ENCODE measurements at regions not wholly inside any gene's neighbourhood (a gene's known extent, or its start where the extent isn't known, plus 50 kb on each side); places are given as distances from the start of the nearest gene placed in this dataset.
"Not testable (repeated sequence)": the region's sequence is repeated elsewhere in the genome, so short reads cannot be mapped to it uniquely, and the experiment has no call there.

DNA sequence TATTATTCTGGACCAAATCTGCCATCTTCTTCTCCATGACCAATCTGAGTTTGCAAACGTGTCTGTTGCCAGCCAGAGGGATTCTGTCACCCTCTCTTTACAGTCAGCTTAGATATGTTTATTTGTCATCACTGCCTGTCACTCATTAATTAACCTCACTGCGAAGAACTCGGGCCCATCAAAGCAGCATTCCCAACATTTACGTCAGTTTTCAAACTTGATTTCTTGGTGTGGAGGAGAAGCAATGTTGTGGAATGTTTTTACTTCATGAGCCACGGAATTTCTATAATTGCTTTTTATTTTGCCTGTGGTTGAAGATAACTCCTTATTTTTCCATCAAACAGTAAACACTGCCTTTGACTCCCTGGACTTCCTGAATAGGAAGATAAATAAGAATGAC is 91.8 kb upstream of the CNKSR3 start:
- DNase-seq, result no peak

DNA sequence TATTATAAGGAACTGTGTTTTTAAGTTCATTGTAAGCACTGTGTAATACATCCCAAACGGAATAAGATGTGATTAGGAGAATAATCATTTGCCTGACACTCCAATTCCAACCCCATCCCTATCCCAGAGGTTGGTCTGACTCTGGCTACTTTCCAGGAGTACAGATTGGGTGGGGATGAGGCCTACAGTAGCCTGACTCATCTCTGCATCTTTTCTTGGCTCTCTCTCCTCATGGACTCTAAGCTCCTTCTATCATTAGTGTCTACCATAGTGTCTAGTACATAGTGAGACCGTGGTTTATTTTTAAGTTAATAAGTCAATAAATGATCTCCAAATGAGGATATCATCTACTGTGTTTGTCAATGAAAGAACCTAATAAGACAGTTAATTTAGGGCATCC is 92.2 kb upstream of the CNKSR3 start:
- no peak for DNase-seq

DNA sequence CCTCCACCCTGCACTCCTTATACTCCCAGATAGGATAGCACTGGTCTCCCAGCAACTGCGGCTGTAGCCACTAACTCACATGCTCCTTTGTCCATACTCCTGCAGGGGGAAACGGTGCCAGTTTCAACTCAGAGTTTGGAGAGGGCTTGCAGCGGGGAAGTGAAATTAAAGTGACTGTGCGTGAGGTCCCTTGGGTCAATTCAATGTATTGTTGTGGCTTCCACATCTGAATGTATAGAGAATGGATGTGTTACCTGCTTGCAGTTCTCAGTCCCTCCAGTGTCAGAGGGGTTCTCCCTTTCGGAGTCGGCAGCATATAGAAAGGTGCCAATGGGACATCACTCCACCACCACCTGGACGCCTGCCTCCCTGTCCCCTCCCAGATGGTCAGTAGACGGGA is 93.6 kb upstream of the CNKSR3 start:
- peak; percentile 16 for DNase-seq

DNA sequence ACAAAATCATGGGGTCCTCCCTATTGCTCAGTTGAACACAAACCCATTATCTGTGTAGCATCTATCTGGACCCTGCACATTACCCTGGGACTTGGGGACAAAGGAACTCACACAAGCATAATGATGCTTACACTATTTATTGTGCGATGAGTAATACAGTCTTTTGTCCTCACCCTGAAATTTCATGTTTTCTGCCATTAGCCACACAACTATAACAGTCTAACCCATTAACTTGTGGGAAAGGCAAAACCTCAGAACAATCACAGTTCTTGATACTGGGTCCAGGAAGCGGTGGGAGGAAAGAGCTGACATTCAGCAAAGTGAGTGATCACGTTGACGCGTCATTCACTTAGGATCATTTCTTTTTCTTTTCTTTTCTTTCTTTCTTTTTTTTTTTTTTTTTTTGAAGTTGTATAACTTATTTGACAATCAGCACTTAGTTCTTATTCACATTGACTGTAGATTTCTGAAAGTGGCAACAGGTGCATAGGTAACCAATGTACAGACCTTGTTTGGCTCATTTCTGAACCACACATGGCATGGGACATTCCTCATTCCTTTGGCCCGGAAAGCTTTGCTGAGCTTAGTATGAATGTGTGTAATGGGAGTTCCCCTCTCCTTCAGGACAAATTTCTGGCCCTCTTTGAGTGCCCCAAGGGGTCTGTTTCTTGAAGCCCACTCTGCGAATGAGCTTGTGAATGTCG is 94.8 kb upstream of the CNKSR3 start:
- DNase-seq, result no peak

DNA sequence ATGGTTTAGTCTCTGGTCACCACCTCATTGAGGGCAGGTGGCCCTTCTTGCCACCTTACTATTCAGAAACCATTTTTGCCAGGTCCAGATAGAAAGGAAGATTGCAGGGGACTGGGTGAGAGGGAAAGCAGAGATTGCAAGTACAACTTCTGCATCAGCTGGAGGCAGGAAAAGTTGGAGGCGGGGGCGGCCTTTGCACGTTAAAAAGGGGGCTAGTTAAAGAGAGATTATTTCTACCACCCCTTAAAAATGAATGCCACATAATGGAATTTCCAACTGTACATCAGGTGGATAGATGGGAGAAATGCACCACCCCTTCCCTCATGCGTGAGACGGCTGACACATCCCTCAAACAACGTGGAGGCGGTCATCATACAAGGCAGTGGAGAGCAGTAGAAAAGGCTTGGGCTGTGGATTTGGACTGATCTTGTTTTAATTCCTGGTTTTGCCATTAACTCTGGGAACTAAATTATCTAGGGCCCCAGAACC is 95.4 kb upstream of the CNKSR3 start:
- DNase-seq, result no peak

DNA sequence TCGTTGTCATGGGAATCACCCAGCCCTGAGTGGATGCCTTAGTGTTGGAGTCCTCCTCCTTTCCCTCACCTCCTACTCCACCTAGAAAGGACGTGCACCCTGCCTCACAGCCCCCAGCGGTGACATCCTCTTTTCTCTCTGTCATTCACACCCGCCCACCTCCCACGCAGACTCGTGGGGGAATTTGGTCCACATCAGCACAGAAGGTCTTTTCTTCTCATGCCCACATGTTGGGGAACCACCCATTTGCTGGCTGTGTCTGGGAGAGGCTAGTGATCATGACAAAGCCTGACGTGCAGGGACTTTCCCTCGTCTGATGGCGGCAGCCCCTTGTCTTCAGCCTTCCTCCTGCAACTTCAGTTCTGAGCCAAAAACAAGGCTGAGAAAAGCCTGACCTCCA is 96.0 kb upstream of the CNKSR3 start:
- DNase-seq, result no peak

DNA sequence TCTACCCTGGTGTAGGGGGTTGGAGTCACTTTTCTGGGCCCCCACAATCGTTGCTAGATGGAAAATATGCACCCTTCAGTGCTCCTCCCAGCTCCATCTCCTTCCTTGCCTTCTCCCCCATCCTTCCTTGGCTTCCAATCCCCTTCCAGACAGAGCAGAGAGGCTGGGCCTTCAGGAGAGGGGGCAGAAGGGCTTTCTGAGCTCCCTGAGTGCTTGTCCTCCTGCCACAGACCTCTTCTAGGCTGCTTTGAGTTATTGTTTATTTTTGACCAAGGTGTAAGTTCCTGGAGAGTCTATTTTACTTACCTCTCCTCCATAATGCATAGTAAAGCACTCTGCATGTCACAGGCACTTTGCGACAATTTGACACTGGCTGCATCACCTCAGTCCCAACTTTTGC is 96.4 kb upstream of the CNKSR3 start:
- no peak for DNase-seq

DNA sequence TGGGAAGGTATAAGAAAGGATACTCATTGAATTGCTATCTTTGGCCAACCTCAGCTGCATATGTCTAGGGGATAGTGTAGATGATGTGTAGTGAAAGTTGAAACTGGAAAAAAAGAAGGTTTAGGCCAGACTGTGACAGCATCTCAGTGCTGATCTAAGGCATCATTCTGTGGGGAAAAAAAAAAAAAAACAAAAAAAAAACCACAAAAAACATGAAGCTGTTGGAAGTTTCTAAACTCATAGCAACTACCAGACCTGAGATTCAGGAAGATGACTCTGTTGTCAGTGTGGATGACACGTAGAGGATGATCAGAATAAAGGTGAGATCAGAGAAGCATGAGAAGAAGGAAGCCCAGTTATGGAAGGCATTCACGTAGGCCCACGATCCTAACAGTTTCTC is 100.8 kb upstream of the CNKSR3 start:
- no peak for DNase-seq

DNA sequence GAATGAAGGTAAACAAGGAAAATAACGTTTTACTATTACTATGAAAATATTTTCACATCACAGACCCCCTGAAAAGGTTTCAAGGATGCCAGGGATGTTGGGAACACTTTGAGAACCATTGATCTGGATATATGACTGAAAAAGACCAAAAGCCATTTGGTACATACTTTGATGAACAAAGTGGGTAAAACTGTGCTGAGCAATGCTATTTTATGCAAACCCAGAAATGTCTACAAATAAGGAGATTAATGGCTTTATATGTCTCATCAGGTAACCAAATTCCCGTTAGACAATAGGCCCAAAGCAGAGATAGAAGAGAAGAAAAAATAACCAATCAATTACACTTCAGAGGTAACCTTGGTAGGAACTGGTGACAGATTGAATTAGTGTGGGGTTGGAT is 101.4 kb upstream of the CNKSR3 start:
- no peak for DNase-seq

DNA sequence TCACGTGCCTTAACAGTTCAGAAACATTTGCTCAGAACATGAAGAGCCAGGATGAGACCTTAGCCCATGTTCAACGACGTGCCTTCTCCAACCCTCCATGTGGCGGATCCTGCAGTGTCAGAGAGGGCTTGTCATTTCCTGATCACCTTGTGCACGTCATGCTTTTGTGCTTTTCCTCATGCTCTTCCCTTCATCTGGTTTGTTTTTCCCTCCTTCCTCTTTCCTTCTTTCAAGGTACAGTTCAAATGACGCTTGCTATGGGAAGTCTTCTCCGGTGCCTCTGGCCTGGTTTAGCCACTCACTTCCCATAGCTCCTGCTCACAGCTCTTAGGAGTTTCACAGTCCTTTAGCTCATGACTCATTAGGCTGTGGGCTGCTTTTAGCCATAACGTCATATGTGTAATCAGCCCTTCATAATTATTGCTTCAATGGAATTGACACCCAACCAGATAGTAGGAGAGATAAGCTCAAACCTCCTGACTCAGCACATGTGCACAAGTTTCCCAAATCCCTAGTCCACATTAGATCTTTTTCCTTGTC is 102.7 kb upstream of the CNKSR3 start:
- no peak for DNase-seq

DNA sequence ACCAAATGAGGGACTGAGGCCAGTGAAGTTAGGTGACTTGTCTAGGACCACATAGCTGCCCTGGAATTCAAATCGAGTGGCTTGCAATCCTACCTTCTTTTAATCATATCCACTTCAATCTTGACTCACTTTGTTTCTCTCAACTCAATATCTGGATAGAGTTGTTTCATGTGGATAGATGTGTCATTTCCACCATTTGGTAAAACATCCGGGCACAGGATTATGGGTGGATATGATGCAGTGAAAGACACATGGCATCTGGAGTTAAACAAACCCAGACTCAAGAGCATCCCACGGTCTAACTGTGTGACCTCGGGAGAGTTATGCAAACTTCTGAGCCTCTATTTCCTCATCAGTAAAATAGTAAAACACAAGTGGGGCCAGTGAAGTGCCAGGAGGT is 103.6 kb upstream of the CNKSR3 start:
- no peak for DNase-seq

DNA sequence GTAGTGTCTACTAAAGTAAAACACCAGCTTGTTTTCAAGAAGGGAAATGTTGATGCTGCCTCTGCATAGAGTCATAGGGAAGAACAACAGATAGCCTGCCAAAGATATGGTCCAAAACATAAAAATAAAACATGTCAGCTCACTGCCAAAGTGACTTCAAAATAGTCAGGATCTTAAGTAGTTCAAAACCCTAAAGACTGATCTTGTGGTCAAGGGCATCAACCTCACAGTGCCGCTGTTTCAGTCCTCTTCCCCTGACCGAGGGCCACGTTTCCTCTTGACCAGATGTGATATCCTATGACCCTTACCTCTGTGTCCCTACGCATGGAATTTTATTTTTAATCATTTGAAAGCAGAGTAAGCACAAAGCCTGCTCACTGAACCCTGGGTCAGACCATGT is 104.2 kb upstream of the CNKSR3 start:
- DNase-seq, result no peak

DNA sequence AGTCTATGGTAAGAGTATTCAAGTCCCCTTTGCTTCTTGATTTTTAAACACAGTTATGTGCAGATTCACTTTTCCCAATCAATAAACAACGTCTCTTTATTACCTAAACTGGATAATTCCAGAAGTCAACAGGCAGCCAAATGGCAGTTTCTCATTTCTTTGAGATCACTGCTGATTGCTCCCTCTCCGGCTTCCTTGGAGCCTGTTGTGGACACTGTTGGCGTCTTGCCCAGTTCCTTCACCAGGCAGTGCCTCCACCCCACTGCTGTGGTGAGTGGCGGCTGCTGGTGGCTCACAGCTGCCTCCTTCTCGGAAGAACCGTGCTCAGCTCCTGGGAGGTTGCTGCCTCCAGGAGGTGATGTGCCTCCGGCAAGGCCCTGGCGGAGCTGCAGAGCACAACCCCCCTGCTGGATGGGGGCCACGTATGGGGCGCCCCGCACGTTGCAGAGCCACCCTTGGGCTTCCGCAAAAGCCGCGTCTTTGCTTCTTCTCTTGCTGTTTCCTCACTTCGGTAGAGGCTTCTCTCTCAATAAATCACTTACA is 105.1 kb upstream of the CNKSR3 start:
- peak; percentile 81 for DNase-seq

DNA sequence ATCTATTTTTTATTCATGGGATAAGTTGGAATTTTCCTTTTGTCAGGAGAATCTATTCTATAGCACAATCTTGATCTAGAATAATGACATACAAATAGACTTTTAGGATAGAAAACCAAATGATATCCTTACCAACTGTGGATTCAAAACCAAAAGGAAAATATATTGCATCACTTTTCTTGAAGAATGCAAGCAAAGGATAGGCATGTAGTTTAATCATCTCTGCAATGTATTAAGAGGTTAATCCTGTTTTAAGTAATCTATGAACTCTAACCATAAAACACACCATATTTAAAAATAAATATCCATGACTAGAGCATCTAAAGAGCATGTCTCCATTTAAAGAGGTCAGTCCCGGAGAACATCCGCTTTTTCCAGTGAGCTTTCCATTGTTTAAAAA is 106.7 kb upstream of the CNKSR3 start:
- no peak for DNase-seq

DNA sequence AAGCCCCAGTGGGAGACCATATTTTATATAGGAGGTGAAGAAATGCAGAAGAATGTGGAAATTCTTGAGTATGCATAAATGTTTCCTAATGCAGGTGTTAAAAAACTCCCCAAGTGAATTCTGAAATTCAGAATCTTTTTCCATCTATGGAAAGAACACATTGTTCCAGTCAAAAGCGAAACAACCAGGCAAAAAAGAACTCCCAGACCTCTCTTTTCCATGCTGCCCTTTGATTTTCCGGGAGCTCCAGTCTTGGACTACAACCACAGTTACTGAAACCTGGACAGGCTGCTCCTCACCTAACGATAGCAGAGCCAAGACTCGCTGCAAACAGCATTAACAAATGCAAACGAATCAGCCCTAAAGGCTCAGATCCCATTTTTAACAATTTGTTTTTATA is 108.7 kb upstream of the CNKSR3 start:
- DNase-seq, result no peak

DNA sequence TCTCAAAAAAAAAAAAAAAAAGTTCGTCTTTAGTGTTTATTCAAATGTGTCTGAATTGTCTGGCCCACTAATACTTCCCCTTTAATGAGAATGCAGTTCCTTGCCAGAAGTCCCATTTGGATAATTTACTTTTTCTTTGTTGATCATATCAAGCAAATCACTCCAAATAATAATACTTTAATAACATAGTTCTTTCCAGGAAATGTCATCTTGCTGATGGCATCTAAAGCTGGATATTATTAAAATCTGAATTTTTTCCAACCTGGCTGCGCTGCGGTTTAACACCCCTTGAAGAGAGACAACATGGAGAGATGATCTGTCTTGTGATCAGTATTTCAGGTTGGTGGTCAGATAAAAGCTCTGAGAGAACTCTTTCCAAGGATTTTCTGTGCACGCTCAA is 111.2 kb upstream of the CNKSR3 start:
- DNase-seq, result no peak

DNA sequence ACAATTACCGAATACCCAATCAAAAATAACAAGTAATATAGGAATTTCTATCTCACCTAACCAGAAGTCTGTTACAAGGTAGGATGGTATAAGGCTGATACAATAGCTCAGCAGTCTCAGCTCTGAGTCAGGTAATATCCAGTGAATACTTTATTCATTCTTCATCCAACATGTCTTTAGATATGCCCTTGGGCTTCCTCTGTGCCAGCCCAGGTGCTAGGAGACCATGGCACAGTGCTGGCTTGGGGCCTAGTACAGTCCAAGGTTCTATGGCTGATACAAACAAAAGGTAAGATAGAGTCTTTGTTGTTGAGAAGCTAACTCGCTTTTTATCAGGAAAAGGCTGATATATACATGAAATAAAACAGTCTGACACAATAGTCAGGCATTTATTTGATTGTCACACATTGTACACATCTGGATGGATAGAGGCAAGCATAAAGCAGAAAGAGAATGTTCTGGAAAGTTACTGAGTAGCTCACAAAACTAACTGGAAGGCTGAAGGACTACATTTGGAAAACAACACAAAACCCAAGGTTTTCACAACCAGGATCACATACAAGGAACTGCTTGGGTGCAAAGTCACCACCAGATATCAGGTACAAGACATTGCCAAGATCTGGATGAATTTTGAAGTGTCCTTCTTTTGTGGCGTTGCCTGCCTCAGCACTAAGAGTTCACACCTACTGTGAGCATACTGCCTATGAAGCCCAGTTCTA is 110.4 kb upstream of the SCAF8 start:
- no peak for DNase-seq

DNA sequence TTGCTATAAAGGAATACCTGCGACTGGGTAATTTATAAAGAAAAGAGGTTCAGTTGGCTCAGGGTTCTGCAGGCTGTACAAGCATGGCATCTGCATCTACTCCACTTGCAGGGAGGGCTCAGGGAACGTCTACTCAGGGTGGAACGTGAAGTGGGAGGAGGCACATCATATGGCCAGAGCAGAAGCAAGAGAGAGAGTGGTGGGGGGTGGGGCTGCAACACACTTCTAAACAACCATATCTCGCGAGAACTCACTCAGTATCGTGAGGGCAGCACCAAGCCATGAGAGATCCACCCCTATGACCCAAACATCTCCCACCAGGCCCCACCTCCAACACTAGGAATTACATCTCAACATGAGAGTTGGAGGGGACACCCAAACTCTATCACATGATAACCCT is 109.8 kb upstream of the SCAF8 start:
- DNase-seq, result no peak

DNA sequence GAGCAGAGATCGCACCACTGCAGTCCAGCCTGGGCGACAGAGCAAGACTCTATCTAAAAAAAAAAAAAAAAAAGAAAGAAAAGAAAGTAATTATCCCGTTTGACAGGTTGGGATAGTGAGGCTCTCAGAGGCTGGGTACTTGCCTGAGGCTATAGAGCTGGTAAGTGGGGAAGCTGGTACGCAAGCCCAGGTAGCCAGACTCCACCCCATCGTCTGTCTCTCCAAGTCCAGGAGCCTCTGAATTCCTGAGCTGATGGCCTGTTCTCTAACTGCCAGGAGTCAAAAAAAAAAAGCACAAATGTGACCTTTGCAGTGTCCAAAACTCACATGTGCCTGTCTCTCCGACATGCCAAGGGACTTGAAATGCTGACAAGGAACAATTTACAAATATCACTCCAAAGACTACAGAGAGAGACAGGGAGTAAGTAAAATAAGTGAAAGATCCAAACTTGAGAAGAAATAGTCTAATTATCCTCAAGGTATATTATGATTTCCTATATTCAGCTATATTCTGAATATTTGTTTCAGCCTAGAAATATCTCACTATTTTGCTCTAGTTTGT is 109.1 kb upstream of the SCAF8 start:
- DNase-seq, result no peak

DNA sequence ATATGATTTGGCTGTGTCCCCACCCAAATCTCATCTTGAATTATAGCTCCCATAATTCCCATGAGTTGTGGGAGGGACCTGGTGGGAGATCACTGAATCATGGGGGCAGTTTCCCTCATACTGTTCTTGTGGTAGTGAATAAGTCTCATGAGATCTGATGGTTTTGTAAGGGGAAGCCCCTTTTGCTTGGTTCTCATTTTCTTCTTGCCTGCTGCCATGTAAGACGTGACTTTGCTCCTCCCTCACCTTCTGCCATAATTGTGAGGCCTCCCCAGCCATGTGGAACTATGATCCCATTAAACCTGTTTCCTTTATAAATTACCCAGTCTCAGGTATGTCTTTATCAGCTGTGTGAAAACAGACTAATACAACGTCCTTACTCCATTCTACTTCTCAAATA is 108.5 kb upstream of the SCAF8 start:
- not testable (repeated sequence) for DNase-seq

DNA sequence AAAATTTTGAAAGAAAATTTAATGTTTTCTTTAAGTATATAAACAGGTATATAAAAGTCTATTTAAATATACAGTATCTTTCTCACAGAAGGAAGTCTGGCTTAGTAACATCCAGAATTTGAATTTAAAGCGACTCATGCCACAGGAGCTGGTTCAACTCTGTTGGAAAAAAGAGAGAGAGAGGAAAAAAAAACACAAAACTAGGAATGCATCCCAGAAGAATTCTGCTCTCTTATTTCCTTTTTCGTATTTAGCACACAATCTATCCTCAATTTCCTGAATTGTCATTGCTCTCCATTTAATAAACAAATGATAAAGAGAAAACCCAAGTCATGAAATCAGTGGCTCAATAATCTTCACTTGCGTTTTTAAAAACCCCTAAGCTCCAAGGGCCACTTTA is 107.5 kb upstream of the SCAF8 start:
- no peak for DNase-seq

DNA sequence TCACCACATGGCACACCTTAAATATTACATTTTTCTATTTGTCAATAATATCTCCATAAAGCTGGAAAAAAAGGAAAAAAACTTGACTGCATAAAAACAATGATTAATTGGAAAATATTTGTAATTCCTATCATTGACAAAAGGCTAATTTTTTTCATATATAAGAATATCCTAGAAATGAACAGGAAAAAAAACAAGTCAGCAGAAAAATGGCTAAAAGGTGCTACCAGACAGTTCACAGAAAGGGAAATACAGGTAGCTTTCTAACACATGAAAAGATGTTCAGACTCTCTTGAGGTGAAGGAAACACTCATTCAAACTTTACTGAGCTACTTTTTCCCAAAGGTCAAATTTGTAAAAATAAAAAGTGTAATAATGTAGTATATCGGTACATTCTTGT is 104.1 kb upstream of the SCAF8 start:
- DNase-seq, result no peak

DNA sequence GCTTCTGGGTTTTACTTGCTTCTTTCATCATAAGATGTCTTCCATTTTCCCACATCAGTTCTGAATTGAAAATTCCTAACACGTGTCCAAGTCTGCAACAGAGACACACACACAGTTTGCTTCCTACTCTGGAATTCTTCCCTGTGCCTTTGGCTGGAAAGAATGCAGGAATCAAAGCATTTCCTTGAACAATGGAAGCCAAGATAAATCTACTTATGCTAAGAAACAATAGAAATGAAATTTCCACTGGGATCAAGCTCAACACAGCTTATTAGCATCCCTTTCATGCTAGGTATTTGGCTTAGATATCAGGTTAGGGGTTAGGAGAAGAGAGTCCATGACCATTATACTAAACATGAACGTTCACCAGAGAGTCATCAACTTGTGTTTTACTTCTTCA is 101.1 kb upstream of the SCAF8 start:
- DNase-seq, result no peak

DNA sequence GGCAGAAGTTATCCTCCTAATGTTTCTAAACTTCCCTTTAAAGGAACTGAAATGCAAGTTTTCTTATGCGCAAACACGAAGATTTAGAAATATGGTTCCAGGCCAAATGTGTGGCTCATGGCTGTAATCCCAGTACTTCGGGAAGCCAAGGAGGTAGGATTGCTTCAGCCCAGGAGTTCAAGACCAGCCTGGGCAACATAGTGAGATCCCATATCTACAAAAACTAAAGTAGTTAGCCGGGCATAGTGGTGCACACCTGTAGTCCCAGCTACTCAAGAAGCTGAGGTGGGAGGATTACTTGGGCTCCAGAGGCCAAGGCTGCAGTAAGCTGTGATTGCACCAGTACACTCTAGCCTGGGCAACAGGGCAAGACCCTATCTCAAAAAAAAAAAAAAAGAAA is 95.8 kb upstream of the SCAF8 start:
- no peak for DNase-seq
